Panc1 (cell line): ENCODE measurements at regions not wholly inside any gene's neighbourhood (a gene's known extent, or its start where the extent isn't known, plus 50 kb on each side); places are given as distances from the start of the nearest gene placed in this dataset.
"Not testable (repeated sequence)": the region's sequence is repeated elsewhere in the genome, so short reads cannot be mapped to it uniquely, and the experiment has no call there.

Source experiments
- ATAC-seq: fragments of 200-7000 bp; cut with Tn5 transposase; 2 replicates; pipeline ENCODE4 v1.9.1; 2020; ENCODE audit warnings: mild to moderate bottlenecking, moderate library complexity
- BruUV-seq: library from RNA; stranded (reverse); fragments of 400-500 nt; replicated peaks from 2 replicates; lab custom pipeline; 2021; lab: Mats Ljungman, UMichigan
- CTCF ChIA-PET: fragments of 300-600 bp; sonication (Branson Sonifier 250); formaldehyde crosslinking; loops from one replicate; lab custom pipeline; 2022; ENCODE audit warnings: antibody characterized with exemption; lab: Charles Lee
- POLR2A ChIA-PET: fragments of 300-600 bp; sonication (Branson Sonifier 250); formaldehyde crosslinking; loops from one replicate; lab custom pipeline; 2022; ENCODE audit warnings: antibody characterized with exemption; lab: Charles Lee
- DNase-seq: peaks from one replicate; pipeline ENCODE4 v3.0.0-alpha.2; 2010; ENCODE audit warnings: low read depth, low spot score
- H3K27ac ChIP-seq: 2 replicates; pipeline ENCODE4 v1.5.1; 2011; ENCODE audit warnings: mild to moderate bottlenecking, low read length, inconsistent platforms
- H3K27me3 ChIP-seq: fragments of 200-500 bp; sonication (Bioruptor generic); 2 replicates; pipeline ENCODE4 v1.6.0; 2014; ENCODE audit warnings: low read length, inconsistent platforms; ENCODE audit not compliant: control insufficient read depth, insufficient read depth
- H3K36me3 ChIP-seq: fragments of 200-500 bp; sonication (Bioruptor generic); 2 replicates; pipeline ENCODE4 v1.5.1; 2014; ENCODE audit warnings: inconsistent platforms, mild to moderate bottlenecking, low read length, moderate library complexity; ENCODE audit not compliant: control insufficient read depth, insufficient read depth
- H3K4me1 ChIP-seq: 2 replicates; pipeline ENCODE4 v1.5.1; 2011; ENCODE audit warnings: inconsistent platforms, mild to moderate bottlenecking, low read length, moderate library complexity; ENCODE audit not compliant: control insufficient read depth, insufficient read depth
- H3K4me3 ChIP-seq, 2 experiments: 2 replicates each; pipeline ENCODE4 v1.5.1; 2011 to 2012; ENCODE audit warnings: low read depth in 2 of 2, low read length in 2 of 2, mild to moderate bottlenecking in 2 of 2, inconsistent platforms in 1 of 2, moderate library complexity in 1 of 2
- H3K9me3 ChIP-seq: fragments of 200-500 bp; sonication (Bioruptor generic); 2 replicates; pipeline ENCODE4 v1.5.1; 2014; ENCODE audit warnings: low read depth, mild to moderate bottlenecking, inconsistent platforms, low read length, moderate library complexity; ENCODE audit not compliant: control insufficient read depth, insufficient read depth
- POLR2AphosphoS5 ChIP-seq: IDR thresholded peaks from 2 replicates; pipeline ENCODE4 v1.6.1; 2012; ENCODE audit warnings: mild to moderate bottlenecking, low read depth, low read length, moderate library complexity
- SIN3A ChIP-seq: IDR thresholded peaks from 2 replicates; pipeline ENCODE4 v1.6.1; 2012; ENCODE audit warnings: low read depth, mild to moderate bottlenecking, low read length, moderate library complexity, borderline replicate concordance; ENCODE audit not compliant: insufficient read depth
- TCF7L2 ChIP-seq: IDR thresholded peaks from 2 replicates; pipeline ENCODE4 v1.6.1; 2011; ENCODE audit warnings: mild to moderate bottlenecking, low read depth, low read length, inconsistent platforms
- in situ Hi-C: cut with HindIII; loops from 2 replicates; pipeline ENCODE4 v1.10.0; 2016; ENCODE audit warnings: low sequenced_read_pairs, low pct_unique_long_range_greater_than_20kb
- intact Hi-C: fragments of 100-400 bp; cut with micrococcal nuclease; formaldehyde crosslinking; loops from one replicate; pipeline ENCODE4 v1.10.0; 2022; ENCODE audit not compliant: unreplicated experiment
- TF ChIP-seq, protein P1 (sequence below): fragments of 450-650 bp; IDR thresholded peaks from 2 replicates; pipeline ENCODE4 v1.5.1; 2017; ENCODE audit warnings: mild to moderate bottlenecking
- TF ChIP-seq, protein P2 (sequence below), 2 experiments: IDR thresholded peaks; 2 replicates each; pipeline ENCODE4 v1.6.1; 2011 to 2012; ENCODE audit warnings: low read depth in 2 of 2, control low read depth in 1 of 2, low read length in 1 of 2, mild to moderate bottlenecking in 1 of 2, moderate library complexity in 1 of 2; ENCODE audit not compliant: insufficient read depth in 1 of 2

- Histone ChIP-seq H3K36me3 (no peaks in the 10 kb centered on the region), H3K27me3 (no peaks in the 10 kb centered on the region), H3K4me3 (no peak overlapping the region), H3K4me1 (no peaks in the 10 kb centered on the region), H3K9me3 (no peaks in the 10 kb centered on the region), H3K27ac (no peak overlapping the region)
- intact Hi-C loops (no loop called here), in situ Hi-C loops (no loop called here)
- BruUV-seq = no TSS peak
- POLR2A ChIA-PET = interaction anchor here (0.6 kb wide), 1 partner anchor 146 kb away, joined by 9 read pairs; no protein-coding TSS in a partner anchor
- CTCF ChIA-PET = no interaction called here
- DNase-seq (no peak), ATAC-seq (no peak)
- no peak for TF ChIP-seq POLR2AphosphoS5
- no peak for TF ChIP-seq TCF7L2
- TF ChIP-seq SIN3A = no peak
- TF ChIP-seq, protein P1, sequence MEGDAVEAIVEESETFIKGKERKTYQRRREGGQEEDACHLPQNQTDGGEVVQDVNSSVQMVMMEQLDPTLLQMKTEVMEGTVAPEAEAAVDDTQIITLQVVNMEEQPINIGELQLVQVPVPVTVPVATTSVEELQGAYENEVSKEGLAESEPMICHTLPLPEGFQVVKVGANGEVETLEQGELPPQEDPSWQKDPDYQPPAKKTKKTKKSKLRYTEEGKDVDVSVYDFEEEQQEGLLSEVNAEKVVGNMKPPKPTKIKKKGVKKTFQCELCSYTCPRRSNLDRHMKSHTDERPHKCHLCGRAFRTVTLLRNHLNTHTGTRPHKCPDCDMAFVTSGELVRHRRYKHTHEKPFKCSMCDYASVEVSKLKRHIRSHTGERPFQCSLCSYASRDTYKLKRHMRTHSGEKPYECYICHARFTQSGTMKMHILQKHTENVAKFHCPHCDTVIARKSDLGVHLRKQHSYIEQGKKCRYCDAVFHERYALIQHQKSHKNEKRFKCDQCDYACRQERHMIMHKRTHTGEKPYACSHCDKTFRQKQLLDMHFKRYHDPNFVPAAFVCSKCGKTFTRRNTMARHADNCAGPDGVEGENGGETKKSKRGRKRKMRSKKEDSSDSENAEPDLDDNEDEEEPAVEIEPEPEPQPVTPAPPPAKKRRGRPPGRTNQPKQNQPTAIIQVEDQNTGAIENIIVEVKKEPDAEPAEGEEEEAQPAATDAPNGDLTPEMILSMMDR = no peak
- TF ChIP-seq, protein P2, sequence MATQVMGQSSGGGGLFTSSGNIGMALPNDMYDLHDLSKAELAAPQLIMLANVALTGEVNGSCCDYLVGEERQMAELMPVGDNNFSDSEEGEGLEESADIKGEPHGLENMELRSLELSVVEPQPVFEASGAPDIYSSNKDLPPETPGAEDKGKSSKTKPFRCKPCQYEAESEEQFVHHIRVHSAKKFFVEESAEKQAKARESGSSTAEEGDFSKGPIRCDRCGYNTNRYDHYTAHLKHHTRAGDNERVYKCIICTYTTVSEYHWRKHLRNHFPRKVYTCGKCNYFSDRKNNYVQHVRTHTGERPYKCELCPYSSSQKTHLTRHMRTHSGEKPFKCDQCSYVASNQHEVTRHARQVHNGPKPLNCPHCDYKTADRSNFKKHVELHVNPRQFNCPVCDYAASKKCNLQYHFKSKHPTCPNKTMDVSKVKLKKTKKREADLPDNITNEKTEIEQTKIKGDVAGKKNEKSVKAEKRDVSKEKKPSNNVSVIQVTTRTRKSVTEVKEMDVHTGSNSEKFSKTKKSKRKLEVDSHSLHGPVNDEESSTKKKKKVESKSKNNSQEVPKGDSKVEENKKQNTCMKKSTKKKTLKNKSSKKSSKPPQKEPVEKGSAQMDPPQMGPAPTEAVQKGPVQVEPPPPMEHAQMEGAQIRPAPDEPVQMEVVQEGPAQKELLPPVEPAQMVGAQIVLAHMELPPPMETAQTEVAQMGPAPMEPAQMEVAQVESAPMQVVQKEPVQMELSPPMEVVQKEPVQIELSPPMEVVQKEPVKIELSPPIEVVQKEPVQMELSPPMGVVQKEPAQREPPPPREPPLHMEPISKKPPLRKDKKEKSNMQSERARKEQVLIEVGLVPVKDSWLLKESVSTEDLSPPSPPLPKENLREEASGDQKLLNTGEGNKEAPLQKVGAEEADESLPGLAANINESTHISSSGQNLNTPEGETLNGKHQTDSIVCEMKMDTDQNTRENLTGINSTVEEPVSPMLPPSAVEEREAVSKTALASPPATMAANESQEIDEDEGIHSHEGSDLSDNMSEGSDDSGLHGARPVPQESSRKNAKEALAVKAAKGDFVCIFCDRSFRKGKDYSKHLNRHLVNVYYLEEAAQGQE (IDR thresholded peaks at IDR 0.05; ENCODE audit: insufficient read depth in 1 of 2, low read depth in 2 of 2, low read length in 1 of 2) = no peak
Observed at GRCh38 chr22:17302616-17303015, 66.6 kb upstream of the CECR2 start.

GRCh38 chr22:17300926-17301325 is 68.3 kb upstream of the CECR2 start:
- DNase-seq (no peak), ATAC-seq (no peak)
- Histone ChIP-seq H3K4me1 (no peaks in the 10 kb centered on the region), H3K27ac (no peak overlapping the region), H3K4me3 (no peak overlapping the region), H3K27me3 (no peaks in the 10 kb centered on the region), H3K9me3 (no peaks in the 10 kb centered on the region), H3K36me3 (no peaks in the 10 kb centered on the region)
- TF ChIP-seq TCF7L2 = no peak
- TF ChIP-seq, protein P2 (IDR thresholded peaks at IDR 0.05; ENCODE audit: insufficient read depth in 1 of 2, low read depth in 2 of 2, low read length in 1 of 2) = no peak
- TF ChIP-seq POLR2AphosphoS5 = no peak
- TF ChIP-seq SIN3A = no peak
- TF ChIP-seq, protein P1 = no peak
- no TSS peak for BruUV-seq
- ChIA-PET POLR2A (no interaction called here), CTCF (no interaction called here)
- intact Hi-C loops = no loop called here
- in situ Hi-C loops = no loop called here

GRCh38 chr22:17298805-17299502 is 70.3 kb upstream of the CECR2 start:
- BruUV-seq, POLR2A ChIA-PET, H3K27me3 ChIP-seq, H3K36me3 ChIP-seq, ATAC-seq, H3K4me1 ChIP-seq, intact Hi-C loops, H3K27ac ChIP-seq, H3K4me3 ChIP-seq, in situ Hi-C loops, H3K9me3 ChIP-seq, DNase-seq: not testable (repeated sequence)
- CTCF ChIA-PET = interaction anchor here (0.6 kb wide), 1 partner anchor 383 kb away, joined by 3 read pairs; no protein-coding TSS in a partner anchor
